Heart left ventricle (tissue), 16 donors: ENCODE measurements at regions not wholly inside any gene's neighbourhood (a gene's known extent, or its start where the extent isn't known, plus 50 kb on each side); places are given as distances from the start of the nearest gene placed in this dataset.

Experiments
- ATAC-seq, 4 donors: fragments of 200-7000 bp; cut with Tn5 transposase; one replicate each; pipeline ENCODE4 v1.9.1; 2020 to 2022; ENCODE audit warnings: moderate library complexity in 4 of 4, mild to moderate bottlenecking in 3 of 4, moderate number of reproducible peaks in 1 of 4
- DNase-seq, 5 donors: peaks; one replicate each; pipeline ENCODE4 v3.0.0-alpha.2; 2020
- H3K27ac ChIP-seq, 12 donors: fragments of 200-600 bp; sonication (generic) in 4 of 12; one replicate each; pipeline versions ENCODE4 v1.5.0 to v1.8.0; 2016 to 2022; ENCODE audit warnings: mild to moderate bottlenecking in 2 of 12
- H3K27me3 ChIP-seq, 9 donors: fragments of 200-600 bp; sonication (generic) in 2 of 9; one replicate each; pipeline versions ENCODE4 v1.5.1 to v1.8.0; 2016 to 2022; ENCODE audit warnings: mild to moderate bottlenecking in 3 of 9
- H3K36me3 ChIP-seq, 9 donors: fragments of 200-600 bp; sonication (generic) in 2 of 9; one replicate each; pipeline versions ENCODE4 v1.5.0 to v1.8.0; 2018 to 2022; ENCODE audit warnings: mild to moderate bottlenecking in 2 of 9
- H3K4me1 ChIP-seq, 12 donors: fragments of 200-600 bp; sonication (generic) in 4 of 12; one replicate each; pipeline versions ENCODE4 v1.5.0 to v1.8.0; 2016 to 2022; ENCODE audit warnings: mild to moderate bottlenecking in 3 of 12
- H3K4me3 ChIP-seq, 12 donors: fragments of 200-600 bp; sonication (generic) in 4 of 12; one replicate each; pipeline versions ENCODE4 v1.5.0 to v1.8.0; 2017 to 2022; ENCODE audit warnings: mild to moderate bottlenecking in 9 of 12, moderate library complexity in 4 of 12
- H3K9me3 ChIP-seq, 12 donors: fragments of 200-600 bp; sonication (generic) in 4 of 12; one replicate each; pipeline versions ENCODE4 v1.5.0 to v1.8.0; 2016 to 2022; ENCODE audit warnings: mild to moderate bottlenecking in 1 of 12
- CTCF ChIP-seq, 12 donors: fragments of 200-600 bp; sonication (generic) in 4 of 12; IDR thresholded peaks; one replicate each; pipeline versions ENCODE4 v1.5.0 to v1.8.0; 2018 to 2022; ENCODE audit warnings: antibody characterized with exemption in 12 of 12, mild to moderate bottlenecking in 5 of 12
- POLR2A ChIP-seq, 2 donors: fragments of 450-650 bp; IDR thresholded peaks; one replicate each; pipeline ENCODE4 v1.6.1; 2017; ENCODE audit warnings: antibody characterized with exemption in 2 of 2, mild to moderate bottlenecking in 2 of 2, moderate library complexity in 2 of 2
- WGBS, 4 donors: extraction: QIAGEN DNeasy Blood & Tissue Kit in 2 of 4; methylation state at CpG; one replicate each; pipeline versions ENCODE4 v1.1.5 to v1.1.7; 2013 to 2018; 5-methylcytosine and 5-hydroxymethylcytosine counted together
- intact Hi-C, 10 donors: fragments of 100-400 bp; cut with DNase I; formaldehyde crosslinking; loops; one replicate each; pipeline versions ENCODE4 v1.11.1 to v1.14.2; 2022
- donor health status: ischemic (EF 13 %, LVEDD 7.1; RV severe dilation, severe dysfunction).
- donor health status: healthy with polysubstance abuse.
- donor health status: DM: no; HTN: yes; CAD: no.
- donor health status: DM: no; HTN: no; CAD: no.
- donor health status: ischemic (EF 25% LVEDD 6.9; RV normal size, moderate dysfunction).
- donor health status: ischemic (EF 25% LVEDD 5.7; RV mildly dilated, moderate dysfunction).
- donor health status: healthy.
- donor health status: DM: yes; HTN: yes; CAD: no.
- donor health status: ischemic (EF 35%, LVEDD 5.7; RV mildly dilated, moderate dysfunction).
- donor health status: nonischemic (EF 11% LVEDD 7.7; RV severe dilation, severe dysfunction).
- donor health status: DM: yes; HTN: yes; CAD: no.
- donor health status: PGD.
- donor health status: ischemic (EF 29% LVEDD 5.4; RV normal size, mild dysfunction).
- donor health status: nonischemic (EF 23%, LVEDD 6.1; RV moderate dilation, normal function).

GRCh38 chr3:17848102-17848501 is 105.7 kb upstream of the TBC1D5 start:
- no peaks in the 10 kb centered on the region for H3K27me3 ChIP-seq
- H3K4me1 ChIP-seq, result no peaks in the 10 kb centered on the region
- no peak overlapping the region for H3K4me3 ChIP-seq
- WGBS, 4 donors, result 64 to 84% (median 82%) methylated on average over 3 of the region's 3 CpGs
- intact Hi-C loops, result loop anchor here in 3 of 10 donors (10.0 kb wide), 2 partner anchors 203 to 583 kb away; no protein-coding TSS in a partner anchor
- no peaks in the 10 kb centered on the region for H3K9me3 ChIP-seq
- ATAC-seq (no peak), DNase-seq (no peak)
- no peak overlapping the region for H3K27ac ChIP-seq
- no peaks in the 10 kb centered on the region for H3K36me3 ChIP-seq
- TF ChIP-seq POLR2A (IDR thresholded peaks at IDR 0.05), result no peak
- no peak for TF ChIP-seq CTCF (IDR thresholded peaks at IDR 0.05)

GRCh38 chr3:17847156-17847555 is 104.7 kb upstream of the TBC1D5 start:
- Histone ChIP-seq H3K4me1 (no peaks in the 10 kb centered on the region), H3K36me3 (no peaks in the 10 kb centered on the region), H3K9me3 (no peaks in the 10 kb centered on the region), H3K27me3 (no peaks in the 10 kb centered on the region), H3K4me3 (no peak overlapping the region), H3K27ac (no peak overlapping the region)
- intact Hi-C loops, result loop anchor here in 3 of 10 donors (10.0 kb wide), 2 partner anchors 202 to 582 kb away; no protein-coding TSS in a partner anchor
- WGBS, 4 donors, result 82 to 89% (median 88%) methylated on average over 5 of the region's 5 CpGs
- ATAC-seq (no peak), DNase-seq (no peak)
- TF ChIP-seq POLR2A (IDR thresholded peaks at IDR 0.05), result no peak
- TF ChIP-seq CTCF (IDR thresholded peaks at IDR 0.05), result no peak

GRCh38 chr3:17846466-17846865 is 104.0 kb upstream of the TBC1D5 start:
- no peaks in the 10 kb centered on the region for H3K27me3 ChIP-seq
- no peak overlapping the region for H3K4me3 ChIP-seq
- H3K4me1 ChIP-seq, result no peaks in the 10 kb centered on the region
- no peak for ATAC-seq
- intact Hi-C loops, result loop anchor here in 3 of 10 donors (10.0 kb wide), 2 partner anchors 202 to 582 kb away; no protein-coding TSS in a partner anchor
- 60 to 65% (median 63%) methylated on average over 4 of the region's 4 CpGs for WGBS, 4 donors
- no peak overlapping the region for H3K27ac ChIP-seq
- no peak for DNase-seq
- TF ChIP-seq POLR2A (IDR thresholded peaks at IDR 0.05), result no peak
- no peak for TF ChIP-seq CTCF (IDR thresholded peaks at IDR 0.05)
- H3K36me3 ChIP-seq, result no peaks in the 10 kb centered on the region
- no peaks in the 10 kb centered on the region for H3K9me3 ChIP-seq

- H3K4me1 ChIP-seq, result peaks cover 0 to 2% (median 0%) of the 10 kb centered on the region in 12 donors
- DNase-seq, result no peak
- H3K9me3 ChIP-seq, result no peaks in the 10 kb centered on the region
- no peak for ATAC-seq
- no peak overlapping the region for H3K27ac ChIP-seq
- no peaks in the 10 kb centered on the region for H3K27me3 ChIP-seq
- no peaks in the 10 kb centered on the region for H3K36me3 ChIP-seq
- TF ChIP-seq POLR2A (IDR thresholded peaks at IDR 0.05) (no peak), CTCF (IDR thresholded peaks at IDR 0.05) (no peak)
- intact Hi-C loops, result loop anchor here in 3 of 10 donors (10.0 kb wide), 2 partner anchors 200 to 580 kb away; no protein-coding TSS in a partner anchor
- no peak overlapping the region for H3K4me3 ChIP-seq
- 53 to 68% (median 57%) methylated on average over 5 of the region's 5 CpGs for WGBS, 4 donors
Measured at GRCh38 chr3:17845026-17845812, 102.8 kb upstream of the TBC1D5 start.
